Liver (tissue), 3 donors: ENCODE measurements at regions not wholly inside any gene's neighbourhood (a gene's known extent, or its start where the extent isn't known, plus 50 kb on each side); places are given as distances from the start of the nearest gene placed in this dataset.

Experiments
- ATF3 ChIP-seq: IDR thresholded peaks from 2 replicates; pipeline ENCODE4 v1.6.1; 2016; ENCODE audit warnings: antibody characterized with exemption
- CTCF ChIP-seq: fragments of 150-350 bp; IDR thresholded peaks from 2 replicates; pipeline ENCODE4 v1.5.1; 2017; ENCODE audit warnings: improper control_type of control experiment, low read depth, low read length; ENCODE audit not compliant: missing input control
- HNF4G ChIP-seq: IDR thresholded peaks from 2 replicates; pipeline ENCODE4 v1.6.1; 2016; ENCODE audit warnings: antibody characterized with exemption
- TAF1 ChIP-seq: conservative IDR thresholded peaks from 2 replicates; pipeline ENCODE4 v1.6.1; 2016; ENCODE audit warnings: antibody characterized with exemption, mild to moderate bottlenecking
- donor health status: healthy.
- donor health status: healthy.

- TF ChIP-seq CTCF: no peak
- TF ChIP-seq HNF4G: no peak
- no peak for TF ChIP-seq ATF3
- no peak for TF ChIP-seq TAF1
Measured at GRCh38 chr6:14702678-14703077, 543.2 kb upstream of the JARID2 start.
